ENCODE measurements at regions not wholly inside any gene's neighbourhood (a gene's known extent, or its start where the extent isn't known, plus 50 kb on each side); places are given as distances from the start of the nearest gene placed in this dataset.
"Not testable (repeated sequence)": the region's sequence is repeated elsewhere in the genome, so short reads cannot be mapped to it uniquely, and the experiment has no call there.

- ATAC-seq, result no peak
- TF ChIP-seq CTCF (IDR thresholded peaks at IDR 0.05), result no peak
- no peak for DNase-seq
Measured at GRCh38 chrX:35499071-35499862, 298.9 kb upstream of the MAGEB16 start.

GRCh38 chrX:35507701-35508100 lies 290.4 kb upstream of the MAGEB16 start:
- no peak overlapping the region for H3K27ac ChIP-seq
- DNase-seq (no peak), ATAC-seq (no peak)
- no peak for TF ChIP-seq CTCF (IDR thresholded peaks at IDR 0.05)
- intact Hi-C loops (cut with DNase I), result no loop called here
- no peaks in the 10 kb centered on the region for H3K4me1 ChIP-seq
- no peak overlapping the region for H3K4me3 ChIP-seq
- H3K36me3 ChIP-seq, result no peaks in the 10 kb centered on the region
- no peaks in the 10 kb centered on the region for H3K9me3 ChIP-seq
- H3K27me3 ChIP-seq (ENCODE audit: low read depth), result no peaks in the 10 kb centered on the region

More at GRCh38 chrX:35499071-35499862, 298.9 kb upstream of the MAGEB16 start:
- no peaks in the 10 kb centered on the region for H3K4me1 ChIP-seq
- H3K4me3 ChIP-seq, result no peak overlapping the region
- H3K9me3 ChIP-seq, result no peaks in the 10 kb centered on the region
- no peaks in the 10 kb centered on the region for H3K27me3 ChIP-seq (ENCODE audit: low read depth)
- intact Hi-C loops (cut with DNase I), result no loop called here
- no peaks in the 10 kb centered on the region for H3K36me3 ChIP-seq
- H3K27ac ChIP-seq, result no peak overlapping the region

- not testable (repeated sequence) for ATAC-seq
Measured at GRCh38 chrX:35548003-35548402, 250.1 kb upstream of the MAGEB16 start.

GRCh38 chrX:35557916-35558315 lies 240.2 kb upstream of the MAGEB16 start:
- DNase-seq, result no peak
- H3K9me3 ChIP-seq, result no peaks in the 10 kb centered on the region
- H3K27me3 ChIP-seq (ENCODE audit: low read depth), result no peaks in the 10 kb centered on the region
- intact Hi-C loops (cut with DNase I), result no loop called here
- TF ChIP-seq CTCF (IDR thresholded peaks at IDR 0.05), result no peak
- no peak overlapping the region for H3K27ac ChIP-seq
- no peaks in the 10 kb centered on the region for H3K36me3 ChIP-seq
- no peaks in the 10 kb centered on the region for H3K4me1 ChIP-seq
- H3K4me3 ChIP-seq, result no peak overlapping the region
- no peak for ATAC-seq

More at GRCh38 chrX:35548003-35548402, 250.1 kb upstream of the MAGEB16 start:
- H3K9me3 ChIP-seq; H3K27ac ChIP-seq; intact Hi-C loops (cut with DNase I); DNase-seq; H3K4me3 ChIP-seq; H3K4me1 ChIP-seq; H3K36me3 ChIP-seq; H3K27me3 ChIP-seq (ENCODE audit: low read depth): not testable (repeated sequence)

- intact Hi-C loops (cut with DNase I), result no loop called here
- Histone ChIP-seq H3K9me3 (no peaks in the 10 kb centered on the region), H3K36me3 (no peaks in the 10 kb centered on the region), H3K27me3 (ENCODE audit: low read depth) (no peaks in the 10 kb centered on the region), H3K4me3 (no peak overlapping the region), H3K4me1 (no peaks in the 10 kb centered on the region), H3K27ac (no peak overlapping the region)
- ATAC-seq (no peak), DNase-seq (no peak)
- no peak for TF ChIP-seq CTCF (IDR thresholded peaks at IDR 0.05)
Measured at GRCh38 chrX:35561985-35562384, 236.2 kb upstream of the MAGEB16 start.

GRCh38 chrX:35562395-35562794 lies 235.7 kb upstream of the MAGEB16 start:
- DNase-seq (no peak), ATAC-seq (no peak)
- no peak overlapping the region for H3K4me3 ChIP-seq
- no peaks in the 10 kb centered on the region for H3K36me3 ChIP-seq
- no peaks in the 10 kb centered on the region for H3K27me3 ChIP-seq (ENCODE audit: low read depth)
- no peaks in the 10 kb centered on the region for H3K9me3 ChIP-seq
- intact Hi-C loops (cut with DNase I), result no loop called here
- no peak for TF ChIP-seq CTCF (IDR thresholded peaks at IDR 0.05)
- no peak overlapping the region for H3K27ac ChIP-seq
- H3K4me1 ChIP-seq, result no peaks in the 10 kb centered on the region

Measured in lower lobe of right lung (tissue), 2 donors.